ENCODE measurements at regions not wholly inside any gene's neighbourhood (a gene's known extent, or its start where the extent isn't known, plus 50 kb on each side); places are given as distances from the start of the nearest gene placed in this dataset.

DNA sequence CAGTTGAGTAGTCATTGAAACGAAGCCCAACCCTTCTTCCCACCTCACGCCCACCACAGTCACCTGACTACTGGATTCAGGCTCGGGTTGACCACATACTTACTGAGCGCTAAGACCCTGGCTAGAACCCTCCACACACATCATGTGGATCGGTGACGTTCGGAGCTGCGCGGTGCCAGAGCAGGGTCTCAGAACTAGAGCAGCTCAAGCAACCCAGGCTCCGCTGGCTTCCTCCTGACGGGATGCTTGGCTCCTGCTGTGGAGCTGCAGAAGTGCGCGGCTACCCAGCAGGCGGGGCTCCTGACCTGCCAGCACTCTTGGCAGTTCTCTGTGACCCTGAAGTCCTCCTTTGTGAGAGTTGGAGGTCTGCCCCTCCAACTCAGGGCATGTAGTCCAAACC lies 90.6 kb upstream of the MBOAT2 start:
- Histone ChIP-seq H3K36me3 (ENCODE audit: insufficient read depth) (no peaks in the 10 kb centered on the region), H3K27ac (ENCODE audit: low read depth) (no peak overlapping the region), H3K4me3 (ENCODE audit: low read depth, low read length) (no peak overlapping the region), H3K4me1 (ENCODE audit: insufficient read depth) (peaks cover 2% of the 10 kb centered on the region)
- WGBS: 94% methylated on average over 14 of the region's 14 CpGs
- DNase-seq (ENCODE audit: extremely low spot score): no peak

DNA sequence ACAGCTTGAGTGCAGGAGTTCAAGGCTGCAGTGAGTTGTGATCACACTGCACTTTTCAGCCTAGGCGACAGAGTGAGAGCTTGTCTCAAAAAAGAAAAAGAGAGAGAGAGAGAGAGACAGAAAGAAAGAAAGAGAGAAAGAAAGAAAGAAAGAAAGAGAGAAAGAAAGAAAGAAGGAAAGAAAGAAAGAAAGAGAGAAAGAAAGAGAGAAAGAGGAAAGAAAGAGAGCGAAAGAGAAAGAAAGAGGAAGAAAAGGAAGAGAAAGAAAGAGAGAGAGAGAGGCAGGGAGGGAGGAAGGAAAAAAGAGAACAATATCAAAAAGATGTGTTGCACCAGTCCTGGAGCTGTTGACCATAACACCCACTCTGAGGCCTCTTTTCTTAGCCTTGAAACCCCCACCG lies 89.8 kb upstream of the MBOAT2 start:
- Histone ChIP-seq H3K4me1 (ENCODE audit: insufficient read depth) (peaks cover 2% of the 10 kb centered on the region), H3K4me3 (ENCODE audit: low read depth, low read length) (no peak overlapping the region), H3K27ac (ENCODE audit: low read depth) (no peak overlapping the region), H3K36me3 (ENCODE audit: insufficient read depth) (no peaks in the 10 kb centered on the region)
- DNase-seq (ENCODE audit: extremely low spot score): no peak
- WGBS: 92% methylated on average over 3 of the region's 3 CpGs

DNA sequence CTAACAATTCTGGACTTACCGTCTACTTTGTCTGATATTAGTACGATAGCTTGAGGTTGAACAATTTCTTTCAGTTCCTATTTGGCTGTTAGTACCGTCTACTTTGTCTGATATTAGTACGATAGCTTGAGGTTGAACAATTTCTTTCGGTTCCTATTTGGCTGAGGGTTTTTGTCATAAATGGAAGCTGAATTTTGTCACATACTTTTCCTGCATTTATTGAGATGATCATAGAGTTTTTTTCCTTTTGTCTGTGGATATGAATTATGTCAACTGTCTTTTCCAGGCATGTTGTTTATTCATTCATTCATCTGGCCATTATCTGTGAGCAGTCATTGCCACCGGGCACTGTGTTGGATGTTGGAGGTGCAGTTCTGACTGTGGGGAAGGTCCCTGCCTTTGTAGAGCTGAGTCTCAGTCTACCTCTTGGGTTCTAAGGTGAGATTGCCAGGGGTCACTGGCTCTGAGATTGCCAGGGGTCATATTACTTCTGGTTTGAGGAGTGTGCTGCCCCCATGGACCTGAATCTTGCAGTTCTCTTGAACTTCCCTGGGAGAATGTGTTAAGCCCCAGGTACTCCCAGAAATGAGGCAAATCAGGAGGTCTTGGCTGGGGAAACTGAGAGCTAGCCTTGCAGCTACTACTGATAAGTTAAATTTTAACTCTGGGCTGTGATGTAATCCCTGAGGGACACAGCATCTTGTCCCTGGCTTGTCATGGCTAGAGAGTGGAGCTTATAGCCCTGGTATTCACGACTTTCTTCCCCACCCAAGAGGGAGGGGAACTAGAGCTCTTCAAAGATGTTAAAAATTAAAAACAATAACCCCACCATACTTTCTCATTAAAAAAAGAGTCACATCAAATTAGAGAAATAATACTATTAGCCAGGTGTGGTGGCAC lies 89.1 kb upstream of the MBOAT2 start:
- no peak overlapping the region for H3K27ac ChIP-seq (ENCODE audit: low read depth)
- no peak overlapping the region for H3K4me3 ChIP-seq (ENCODE audit: low read depth, low read length)
- WGBS: 79% methylated on average over 7 of the region's 7 CpGs
- H3K4me1 ChIP-seq (ENCODE audit: insufficient read depth): peaks cover 2% of the 10 kb centered on the region
- H3K36me3 ChIP-seq (ENCODE audit: insufficient read depth): no peaks in the 10 kb centered on the region
- no peak for DNase-seq (ENCODE audit: extremely low spot score)

DNA sequence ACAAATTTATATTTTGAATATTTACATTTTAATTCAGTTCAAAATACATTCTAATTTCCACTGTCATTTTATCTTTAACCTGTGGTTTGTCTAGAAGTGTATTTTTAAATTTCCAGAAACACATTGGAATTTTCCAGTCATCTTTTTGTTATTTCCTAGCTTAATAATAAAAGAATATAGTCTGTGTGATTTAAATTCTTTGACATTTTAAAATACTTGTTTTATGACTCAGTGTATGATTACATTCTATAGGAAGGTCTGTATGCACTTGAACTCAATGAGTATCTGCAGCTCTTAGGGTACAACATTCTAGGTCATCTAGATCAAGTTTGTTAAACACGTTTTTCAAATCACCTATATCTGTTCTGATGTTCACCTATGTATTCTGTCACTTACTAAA lies 88.3 kb upstream of the MBOAT2 start:
- 67% methylated on average over 1 of the region's 1 CpG for WGBS
- Histone ChIP-seq H3K27ac (ENCODE audit: low read depth) (no peak overlapping the region), H3K4me1 (ENCODE audit: insufficient read depth) (peaks cover 2% of the 10 kb centered on the region), H3K36me3 (ENCODE audit: insufficient read depth) (no peaks in the 10 kb centered on the region), H3K4me3 (ENCODE audit: low read depth, low read length) (no peak overlapping the region)
- no peak for DNase-seq (ENCODE audit: extremely low spot score)

DNA sequence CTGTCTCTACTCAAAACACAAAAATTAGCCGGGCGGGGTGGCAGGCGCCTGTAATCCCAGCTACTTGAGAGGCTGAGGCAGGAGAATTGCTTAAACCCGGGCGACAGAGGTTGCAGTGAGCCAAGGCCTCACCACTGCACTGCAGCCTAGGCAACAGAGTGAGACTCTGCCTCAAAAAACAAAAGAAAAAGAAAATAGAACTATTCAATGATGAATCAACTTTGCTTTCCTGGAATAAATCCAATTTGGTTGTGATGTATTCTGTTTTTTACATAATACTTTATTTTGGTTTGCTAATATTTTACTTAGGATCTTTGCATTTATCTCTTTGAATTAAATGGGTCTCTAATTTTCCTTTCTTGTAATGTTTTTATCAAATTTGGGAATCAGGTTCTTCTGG lies 86.3 kb upstream of the MBOAT2 start:
- 93% methylated on average over 5 of the region's 5 CpGs for WGBS
- DNase-seq (ENCODE audit: extremely low spot score): no peak
- H3K4me3 ChIP-seq (ENCODE audit: low read depth, low read length): no peak overlapping the region
- no peaks in the 10 kb centered on the region for H3K4me1 ChIP-seq (ENCODE audit: insufficient read depth)
- no peak overlapping the region for H3K27ac ChIP-seq (ENCODE audit: low read depth)
- H3K36me3 ChIP-seq (ENCODE audit: insufficient read depth): no peaks in the 10 kb centered on the region

DNA sequence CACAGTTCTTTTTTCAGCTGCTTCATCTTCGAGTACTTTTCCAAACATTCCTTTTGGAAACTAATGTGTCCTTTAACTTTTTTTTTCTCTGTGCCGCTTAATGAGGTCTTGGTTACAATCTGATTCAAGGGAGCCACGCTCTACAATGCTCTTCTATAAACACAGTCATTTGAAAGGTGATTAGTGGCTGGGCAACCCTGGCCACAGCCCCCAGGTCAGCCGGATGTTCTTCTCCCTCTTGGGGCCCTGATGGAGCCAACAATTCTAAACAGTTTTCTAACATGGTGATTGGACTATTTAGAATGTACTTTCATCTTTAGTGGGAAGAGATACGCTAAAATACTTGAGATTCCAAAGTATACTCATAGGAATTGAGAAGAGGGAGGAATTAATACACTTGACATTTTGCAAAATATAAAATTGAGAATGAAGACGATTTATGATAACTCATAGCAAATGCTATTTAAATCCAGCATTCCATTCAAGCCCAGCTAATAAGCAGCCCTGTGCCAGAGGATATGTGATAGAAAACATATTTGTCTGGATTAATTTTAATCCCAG lies 83.7 kb upstream of the MBOAT2 start:
- Histone ChIP-seq H3K4me1 (ENCODE audit: insufficient read depth) (no peaks in the 10 kb centered on the region), H3K36me3 (ENCODE audit: insufficient read depth) (no peaks in the 10 kb centered on the region), H3K27ac (ENCODE audit: low read depth) (no peak overlapping the region), H3K4me3 (ENCODE audit: low read depth, low read length) (no peak overlapping the region)
- WGBS: 21% methylated on average over 6 of the region's 6 CpGs
- DNase-seq (ENCODE audit: extremely low spot score): no peak

DNA sequence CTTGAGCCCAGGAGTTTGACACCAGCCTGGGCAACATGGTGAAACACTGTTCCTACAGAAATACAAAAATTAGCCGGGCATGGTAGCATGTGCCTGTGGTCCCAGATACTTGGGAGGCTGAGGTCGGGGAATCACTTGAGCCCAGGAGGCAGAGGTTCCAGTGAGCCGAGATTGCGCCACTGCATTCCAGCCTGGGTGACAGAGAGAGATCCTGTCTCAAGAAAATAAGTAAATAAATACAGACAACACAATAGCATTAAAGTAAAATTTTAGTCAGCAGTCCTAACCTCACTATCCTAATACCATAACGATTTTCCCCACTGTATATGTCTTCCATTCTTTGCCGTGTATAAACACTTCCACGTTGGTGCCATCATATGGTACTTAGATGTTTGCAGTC lies 83.0 kb upstream of the MBOAT2 start:
- DNase-seq (ENCODE audit: extremely low spot score): no peak
- no peaks in the 10 kb centered on the region for H3K4me1 ChIP-seq (ENCODE audit: insufficient read depth)
- 68% methylated on average over 7 of the region's 7 CpGs for WGBS
- no peak overlapping the region for H3K4me3 ChIP-seq (ENCODE audit: low read depth, low read length)
- H3K36me3 ChIP-seq (ENCODE audit: insufficient read depth): no peaks in the 10 kb centered on the region
- no peak overlapping the region for H3K27ac ChIP-seq (ENCODE audit: low read depth)

DNA sequence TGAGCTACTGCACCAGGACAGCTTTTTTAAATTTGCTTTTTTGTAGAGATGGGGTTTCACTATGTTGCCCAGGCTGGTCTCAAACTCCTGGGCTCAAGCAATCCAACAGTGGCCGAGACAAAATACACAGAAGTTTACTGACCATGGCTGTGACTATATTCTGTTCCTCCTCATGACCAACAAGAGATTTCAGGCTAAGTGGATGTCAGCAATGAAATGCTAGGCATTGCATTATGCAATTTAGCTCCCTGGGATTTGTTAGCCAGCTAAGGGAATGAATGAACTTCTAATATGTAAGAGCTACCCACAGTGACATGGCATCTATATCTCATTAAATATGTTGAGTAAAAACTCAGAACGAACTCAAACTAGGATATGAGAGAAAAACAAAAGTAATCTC lies 81.9 kb upstream of the MBOAT2 start:
- 86% methylated on average over 2 of the region's 2 CpGs for WGBS
- DNase-seq (ENCODE audit: extremely low spot score): no peak
- H3K4me3 ChIP-seq (ENCODE audit: low read depth, low read length): no peak overlapping the region

DNA sequence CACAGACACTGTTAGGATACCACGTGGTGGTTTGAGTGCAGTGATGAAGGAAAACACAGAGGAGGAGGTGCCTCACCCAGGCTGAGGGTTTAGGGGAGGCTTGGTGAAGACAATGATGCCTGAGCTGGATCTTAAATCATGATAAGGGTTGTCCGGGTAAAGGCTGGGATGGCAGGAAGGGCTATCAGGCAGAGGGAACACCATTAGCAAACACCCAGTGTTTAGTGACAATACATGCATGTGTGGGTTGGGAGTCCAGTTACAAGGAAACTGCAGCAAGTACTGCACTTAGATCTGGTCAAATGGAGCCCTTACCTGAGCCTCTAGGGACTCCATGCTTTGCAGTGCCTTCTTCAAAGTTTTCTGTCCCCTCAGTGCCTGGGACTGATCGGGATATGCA lies 79.8 kb upstream of the MBOAT2 start:
- Histone ChIP-seq H3K36me3 (ENCODE audit: insufficient read depth) (no peaks in the 10 kb centered on the region), H3K4me1 (ENCODE audit: insufficient read depth) (no peaks in the 10 kb centered on the region), H3K4me3 (ENCODE audit: low read depth, low read length) (no peak overlapping the region), H3K27ac (ENCODE audit: low read depth) (no peak overlapping the region)
- no peak for DNase-seq (ENCODE audit: extremely low spot score)
- 81% methylated on average over 3 of the region's 3 CpGs for WGBS

More for the DNA sequence above, 81.9 kb upstream of the MBOAT2 start:
- Histone ChIP-seq H3K27ac (ENCODE audit: low read depth) (no peak overlapping the region), H3K36me3 (ENCODE audit: insufficient read depth) (no peaks in the 10 kb centered on the region), H3K4me1 (ENCODE audit: insufficient read depth) (no peaks in the 10 kb centered on the region)

DNA sequence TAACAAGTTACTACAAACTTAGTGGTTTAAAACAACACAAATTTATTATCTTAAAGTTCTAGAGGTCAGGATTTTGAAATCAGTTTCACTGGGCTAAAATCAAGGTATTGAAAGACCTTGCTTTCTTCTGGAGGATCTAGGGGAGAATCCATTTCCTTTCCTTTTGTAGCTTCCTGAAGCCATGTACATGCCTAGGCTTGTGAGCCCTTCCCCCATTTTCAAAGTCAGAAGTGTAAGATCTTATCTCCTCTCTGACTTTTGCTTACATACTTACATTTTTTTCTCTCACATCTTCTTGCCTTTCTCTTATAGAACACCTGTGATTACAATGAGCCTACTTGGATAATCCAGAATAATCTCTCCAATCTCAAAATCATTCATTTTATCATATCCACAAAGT lies 78.7 kb upstream of the MBOAT2 start:
- no peak for DNase-seq (ENCODE audit: extremely low spot score)
- Histone ChIP-seq H3K4me3 (ENCODE audit: low read depth, low read length) (no peak overlapping the region), H3K27ac (ENCODE audit: low read depth) (no peak overlapping the region), H3K4me1 (ENCODE audit: insufficient read depth) (no peaks in the 10 kb centered on the region), H3K36me3 (ENCODE audit: insufficient read depth) (no peaks in the 10 kb centered on the region)

DNA sequence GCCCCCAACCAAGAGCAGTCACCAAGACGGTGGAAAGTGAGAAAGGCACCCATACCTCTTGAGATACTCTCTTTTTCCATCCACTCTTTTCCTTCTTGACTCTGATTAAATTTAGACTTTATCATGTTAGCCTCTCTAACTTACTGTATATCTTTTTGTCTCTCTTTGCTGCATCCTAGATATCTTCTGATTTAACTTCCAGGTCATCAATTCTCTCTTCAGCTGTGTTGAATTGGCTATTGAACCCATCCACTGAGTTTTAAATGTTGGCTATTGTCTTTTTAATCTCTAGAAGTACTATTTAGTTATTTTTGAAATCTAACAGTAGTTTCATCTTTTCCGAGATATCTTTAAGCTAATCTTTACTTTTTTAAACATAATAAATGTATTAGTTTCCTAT lies 78.3 kb upstream of the MBOAT2 start:
- no peak overlapping the region for H3K4me3 ChIP-seq (ENCODE audit: low read depth, low read length)
- H3K4me1 ChIP-seq (ENCODE audit: insufficient read depth): no peaks in the 10 kb centered on the region
- H3K27ac ChIP-seq (ENCODE audit: low read depth): no peak overlapping the region
- H3K36me3 ChIP-seq (ENCODE audit: insufficient read depth): no peaks in the 10 kb centered on the region
- no peak for DNase-seq (ENCODE audit: extremely low spot score)
- 90% methylated on average over 2 of the region's 2 CpGs for whole genome bisulfite sequencing

DNA sequence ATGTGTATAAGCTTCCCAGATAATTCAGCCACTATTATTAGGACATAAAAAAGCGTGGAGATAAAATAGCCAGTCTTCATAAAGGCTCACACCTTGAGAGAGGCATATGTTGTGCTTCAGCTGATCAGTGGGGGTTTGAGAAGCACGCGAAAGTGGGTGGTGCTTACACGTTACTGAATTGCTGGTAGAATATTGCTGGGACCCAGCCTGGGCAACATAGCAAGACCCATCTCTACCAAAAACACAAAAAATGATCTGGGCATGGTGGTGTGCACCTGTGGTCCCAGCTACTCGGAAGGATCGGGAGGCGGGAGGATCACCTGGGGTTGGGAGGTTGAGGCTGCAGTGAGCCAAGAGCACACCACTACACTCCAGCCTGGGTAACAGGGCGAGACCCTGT lies 74.9 kb upstream of the MBOAT2 start:
- Histone ChIP-seq H3K4me3 (ENCODE audit: low read depth, low read length) (no peak overlapping the region), H3K4me1 (ENCODE audit: insufficient read depth) (no peaks in the 10 kb centered on the region), H3K36me3 (ENCODE audit: insufficient read depth) (no peaks in the 10 kb centered on the region), H3K27ac (ENCODE audit: low read depth) (no peak overlapping the region)
- 87% methylated on average over 8 of the region's 8 CpGs for WGBS
- DNase-seq (ENCODE audit: extremely low spot score): no peak

DNA sequence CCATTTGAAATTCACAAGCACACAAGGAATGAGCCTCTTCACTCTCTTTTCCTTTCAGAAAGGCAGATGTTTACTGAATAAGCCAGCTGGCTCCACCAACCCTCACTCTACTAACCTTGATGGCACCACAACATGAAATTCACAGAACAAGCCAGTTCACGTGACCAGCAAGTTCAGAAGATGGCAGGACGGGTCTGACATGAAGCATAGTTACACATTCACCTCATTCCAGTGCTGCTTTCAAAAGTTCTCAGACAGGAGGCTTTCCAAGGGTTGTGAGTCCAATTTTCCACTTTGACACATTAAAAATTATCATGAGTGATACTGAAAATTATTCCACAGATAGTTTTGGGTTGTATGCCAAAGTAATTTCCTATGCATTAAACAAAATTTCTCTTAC lies 74.2 kb upstream of the MBOAT2 start:
- no peak overlapping the region for H3K4me3 ChIP-seq (ENCODE audit: low read depth, low read length)
- WGBS: 81% methylated on average over 2 of the region's 2 CpGs
- no peak overlapping the region for H3K27ac ChIP-seq (ENCODE audit: low read depth)
- no peaks in the 10 kb centered on the region for H3K36me3 ChIP-seq (ENCODE audit: insufficient read depth)
- no peak for DNase-seq (ENCODE audit: extremely low spot score)
- no peaks in the 10 kb centered on the region for H3K4me1 ChIP-seq (ENCODE audit: insufficient read depth)

DNA sequence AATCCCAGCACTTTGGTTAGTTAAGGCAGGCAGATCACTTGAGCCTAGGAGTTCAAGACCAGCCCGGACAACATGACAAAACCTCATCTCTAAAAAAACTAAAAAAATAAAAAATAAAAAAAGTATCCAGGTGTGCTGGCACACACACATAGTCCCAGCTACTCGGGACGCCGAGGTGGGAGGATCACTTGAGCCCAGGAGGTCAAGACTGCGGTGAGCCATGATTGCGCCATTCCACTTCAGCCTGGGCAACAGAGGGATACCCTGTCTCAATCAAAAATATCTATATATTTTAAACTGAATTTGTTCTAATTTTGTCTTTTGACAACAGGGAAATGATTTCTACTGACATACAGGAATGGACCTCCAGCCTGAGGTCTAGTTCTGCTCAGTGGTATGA lies 73.3 kb upstream of the MBOAT2 start:
- Histone ChIP-seq H3K27ac (ENCODE audit: low read depth) (no peak overlapping the region), H3K36me3 (ENCODE audit: insufficient read depth) (no peaks in the 10 kb centered on the region), H3K4me1 (ENCODE audit: insufficient read depth) (no peaks in the 10 kb centered on the region), H3K4me3 (ENCODE audit: low read depth, low read length) (no peak overlapping the region)
- no peak for DNase-seq (ENCODE audit: extremely low spot score)
- 91% methylated on average over 6 of the region's 6 CpGs for WGBS

Measured in urinary bladder (tissue), 3 donors.